K562 (cell line): ENCODE measurements at regions not wholly inside any gene's neighbourhood (a gene's known extent, or its start where the extent isn't known, plus 50 kb on each side); places are given as distances from the start of the nearest gene placed in this dataset.
"Not testable (repeated sequence)": the region's sequence is repeated elsewhere in the genome, so short reads cannot be mapped to it uniquely, and the experiment has no call there.

Source experiments
- ATAC-seq: fragments of 200-7000 bp; cut with Tn5 transposase; 3 replicates; pipeline ENCODE4 v1.9.1; 2020; ENCODE audit warnings: moderate library complexity
- BruUV-seq: library from RNA; stranded (reverse); fragments of 400-500 nt; replicated peaks from 2 replicates; lab custom pipeline; 2021; lab: Mats Ljungman, UMichigan
- CTCF ChIA-PET: fragments of 300-600 bp; formaldehyde crosslinking; extraction: SDS; loops from one replicate; lab custom pipeline; 2021; ENCODE audit warnings: low intra/inter-chr PET ratio; lab: Yijun Ruan, JAX
- POLR2A ChIA-PET: fragments of 300-600, 350-650 bp; sonication (Branson Sonifier 250); formaldehyde crosslinking; extraction: SDS; loops from one replicate; lab custom pipeline; 2021; ENCODE audit warnings: antibody characterized with exemption, inconsistent platforms; lab: Yijun Ruan, JAX
- DNase-seq, 4 experiments: peaks; one replicate each; pipeline versions ENCODE4 v3.0.0 to v3.0.0-alpha.2; 2011 to 2018; ENCODE audit warnings: low spot score in 3 of 4, mixed read lengths in 3 of 4; ENCODE audit errors: extremely low read depth in 1 of 4
- FAIRE-seq: peaks from 2 replicates; lab custom pipeline; 2011; peaks lifted over from hg19 to GRCh38; lab: Jason Lieb, UNC
- H2AFZ ChIP-seq: 2 replicates; pipeline ENCODE4 v1.6.0; 2011; ENCODE audit warnings: low read depth, low read length, control low read depth, inconsistent platforms
- H3K27ac ChIP-seq: fragments of 200-600 bp; 3 replicates; pipeline ENCODE4 v1.8.0; 2011; ENCODE audit warnings: low read depth, mild to moderate bottlenecking, control low read depth, inconsistent platforms, low read length, moderate library complexity, mixed read lengths; ENCODE audit errors: extremely low read depth
- H3K27me3 ChIP-seq, 2 experiments: fragments of 300-600 bp in 1 of 2; 2 replicates in 1 of 2; 3 replicates in 1 of 2; pipeline versions ENCODE4 v1.6.0 to v1.8.0; 2011; ENCODE audit warnings: inconsistent platforms in 2 of 2, low read length in 2 of 2, mild to moderate bottlenecking in 1 of 2, mixed read lengths in 1 of 2, moderate library complexity in 1 of 2; ENCODE audit not compliant: control insufficient read depth in 2 of 2, insufficient read depth in 2 of 2
- H3K36me3 ChIP-seq: fragments of 300-600 bp; 3 replicates; pipeline ENCODE4 v1.8.0; 2011; ENCODE audit warnings: mild to moderate bottlenecking, low read length, inconsistent platforms; ENCODE audit not compliant: control insufficient read depth, insufficient read depth
- H3K4me1 ChIP-seq, 2 experiments: fragments of 200-600 bp in 1 of 2; replicated peaks in 1 of 2; 2 replicates in 1 of 2; 3 replicates in 1 of 2; pipeline versions ENCODE4 v1.5.1 to v1.8.0; 2011; ENCODE audit warnings: inconsistent platforms in 2 of 2, low read length in 2 of 2, mild to moderate bottlenecking in 1 of 2, mixed read lengths in 1 of 2, moderate library complexity in 1 of 2; ENCODE audit not compliant: control insufficient read depth in 2 of 2, insufficient read depth in 2 of 2
- H3K4me2 ChIP-seq: 2 replicates; pipeline ENCODE4 v1.6.1; 2011; ENCODE audit warnings: low read length, control low read depth, inconsistent platforms, mixed read lengths; ENCODE audit not compliant: insufficient read depth
- H3K4me3 ChIP-seq: fragments of 200-600 bp; sonication (generic), shearing (Covaris generic); 2 replicates; pipeline ENCODE4 v1.5.1; 2016; ENCODE audit warnings: control low read depth, inconsistent platforms
- H3K79me2 ChIP-seq: fragments of 200-600 bp; 3 replicates; pipeline ENCODE4 v1.8.0; 2011; ENCODE audit warnings: low read length, inconsistent platforms; ENCODE audit not compliant: control insufficient read depth, insufficient read depth
- H3K9ac ChIP-seq, 2 experiments: 2 replicates each; pipeline versions ENCODE4 v1.6.0 to v1.6.1; 2011; ENCODE audit warnings: low read depth in 2 of 2, low read length in 2 of 2, control low read depth in 1 of 2, inconsistent platforms in 1 of 2, mild to moderate bottlenecking in 1 of 2, mixed read lengths in 1 of 2; ENCODE audit not compliant: insufficient read depth in 1 of 2
- H3K9me1 ChIP-seq: one replicate; pipeline ENCODE4 v1.6.0; 2011; ENCODE audit warnings: inconsistent platforms, mild to moderate bottlenecking, low read length, moderate library complexity; ENCODE audit not compliant: control insufficient read depth, insufficient read depth
- H3K9me3 ChIP-seq: replicated peaks from 2 replicates; pipeline ENCODE4 v1.5.1; 2011; ENCODE audit warnings: low read depth, low read length, inconsistent platforms; ENCODE audit not compliant: control insufficient read depth, insufficient read depth
- H4K20me1 ChIP-seq: replicated peaks from 2 replicates; pipeline ENCODE4 v1.6.1; 2011; ENCODE audit warnings: low read length, inconsistent platforms, mixed read lengths; ENCODE audit not compliant: control insufficient read depth, insufficient read depth
- SMAD4 ChIP-seq: fragments of 250-450 bp; sonication (Bioruptor Pico); conservative IDR thresholded peaks from 2 replicates; pipeline ENCODE4 v1.8.0; 2021; ENCODE audit warnings: inconsistent platforms, mild to moderate bottlenecking, moderate library complexity
- WGBS: fragments of 100-300 bp; shearing (Covaris generic); methylation state at CpG from one replicate; pipeline ENCODE4 v1.1.6; 2016; ENCODE audit warnings: low coverage, mixed read lengths; ENCODE audit not compliant: insufficient coverage; ENCODE audit errors: missing lambda C conversion rate; 5-methylcytosine and 5-hydroxymethylcytosine counted together
- in situ Hi-C: fragments of 300-500 bp; cut with MboI; formaldehyde crosslinking; loops from 4 replicates; pipeline ENCODE4 v1.15.0; 2018; ENCODE audit warnings: inconsistent platforms, mixed read lengths
- intact Hi-C: fragments of 100-400 bp; cut with micrococcal nuclease; formaldehyde crosslinking; loops from 2 replicates; pipeline ENCODE4 v1.14.2; 2022

DNA sequence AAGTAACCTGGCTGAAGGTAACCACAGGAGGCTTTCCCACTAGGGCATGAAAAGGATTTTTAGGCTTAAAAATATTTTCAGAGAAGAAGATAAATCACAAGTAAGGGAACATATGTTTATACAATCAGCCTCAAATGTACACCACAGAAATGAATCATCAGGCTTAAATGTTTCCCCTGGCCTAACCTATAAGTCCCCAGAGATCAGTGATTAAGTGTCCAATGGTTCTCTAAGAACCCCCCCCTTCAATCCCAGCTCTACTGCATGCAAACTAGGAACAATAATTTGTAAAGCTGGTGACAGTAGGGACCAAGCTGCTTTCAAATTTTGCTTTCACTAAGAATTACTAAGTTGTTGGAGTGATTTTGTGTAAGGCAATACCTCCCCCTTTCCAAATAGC is 431.6 kb upstream of the LMCD1 start:
- Histone ChIP-seq H3K4me1 (no peaks in the 10 kb centered on the region), H3K9me3 (peaks cover 7% of the 10 kb centered on the region; the same call in 1 of the 2 replicates), H4K20me1 (no peaks in the 10 kb centered on the region), H3K27me3 (no peaks in the 10 kb centered on the region), H3K27ac (no peak overlapping the region), H3K9me1 (no peaks in the 10 kb centered on the region), H3K79me2 (no peaks in the 10 kb centered on the region), H3K36me3 (no peaks in the 10 kb centered on the region), H2AFZ (no peak overlapping the region), H3K9ac (no peak overlapping the region), H3K4me2 (no peak overlapping the region), H3K4me3 (no peak overlapping the region)
- FAIRE-seq (no peak), DNase-seq (no peak), ATAC-seq (no peak)
- no peak for TF ChIP-seq SMAD4 (CRISPR knock-in tag)
- in situ Hi-C loops (no loop called here), intact Hi-C loops (no loop called here)
- BruUV-seq: no TSS peak
- ChIA-PET CTCF (no interaction called here), POLR2A (no interaction called here)

DNA sequence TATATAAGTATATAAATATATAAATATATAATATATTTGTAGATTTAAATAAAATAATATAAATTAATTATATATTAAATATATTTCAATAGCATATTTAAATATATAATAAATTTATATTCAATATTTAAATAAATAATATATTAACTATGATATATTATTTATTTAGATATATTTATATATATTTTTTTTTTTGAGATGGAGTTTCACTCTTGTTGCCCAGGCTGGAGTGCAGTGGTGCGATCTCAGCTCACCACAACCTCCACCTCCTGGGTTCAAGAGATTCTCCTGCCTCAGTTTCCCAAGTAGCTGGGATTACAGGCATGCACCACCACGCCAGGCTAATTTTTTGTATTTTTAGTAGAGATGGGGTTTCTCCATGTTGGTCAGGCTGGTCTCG is 426.9 kb upstream of the LMCD1 start:
- H3K9me3 ChIP-seq, POLR2A ChIA-PET, H3K4me3 ChIP-seq, H4K20me1 ChIP-seq, BruUV-seq, H3K9ac ChIP-seq, in situ Hi-C loops, H3K4me1 ChIP-seq, H3K27me3 ChIP-seq, DNase-seq, FAIRE-seq, H3K9me1 ChIP-seq, H3K27ac ChIP-seq, H3K4me2 ChIP-seq, H2AFZ ChIP-seq, intact Hi-C loops, CTCF ChIA-PET, ATAC-seq, H3K36me3 ChIP-seq, H3K79me2 ChIP-seq: not testable (repeated sequence)
- WGBS: 0% methylated on average over 3 of the region's 3 CpGs
